Skin of body (tissue), 1 donor: ENCODE measurements at regions not wholly inside any gene's neighbourhood (a gene's known extent, or its start where the extent isn't known, plus 50 kb on each side); places are given as distances from the start of the nearest gene placed in this dataset.

ENCODE experiments used
- DNase-seq: peaks from one replicate; lab custom pipeline; 2025; lab: John Stamatoyannopoulos, UW

DNA sequence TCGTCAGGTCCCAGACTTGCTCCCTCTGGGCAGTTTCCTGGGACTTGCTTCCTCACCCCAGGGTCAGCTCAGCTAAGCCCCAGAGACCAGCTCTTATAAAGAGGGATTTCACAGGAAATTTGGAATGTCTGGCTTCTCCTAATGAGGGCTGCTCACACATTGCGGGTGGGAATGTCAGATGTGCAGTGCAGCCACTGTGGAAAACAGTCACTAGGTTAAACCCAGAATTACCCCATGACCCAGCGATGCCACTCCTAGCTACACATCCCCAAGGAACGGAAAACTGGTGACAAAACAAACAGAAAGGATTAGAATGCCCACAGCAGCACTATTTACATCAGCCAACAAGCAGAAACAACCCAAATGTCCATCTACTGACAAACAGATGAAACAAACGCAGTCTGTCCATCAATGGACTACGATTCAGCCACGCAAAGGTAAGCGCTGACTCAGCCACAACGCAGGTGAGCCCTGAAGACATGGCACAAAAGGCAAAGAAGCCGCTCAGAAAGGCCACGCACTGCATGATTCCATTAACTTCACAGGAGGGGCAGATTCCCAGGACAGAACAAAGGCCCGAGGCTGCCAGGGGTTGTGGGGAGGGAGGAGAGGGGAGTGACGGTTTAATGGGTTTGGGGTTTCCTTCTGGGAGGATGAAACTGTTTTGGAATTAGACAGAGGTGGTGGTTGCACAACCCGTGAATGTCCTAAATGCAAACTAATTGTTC, 63.0 kb downstream of the NCOR2 start:
- no peak for DNase-seq

DNA sequence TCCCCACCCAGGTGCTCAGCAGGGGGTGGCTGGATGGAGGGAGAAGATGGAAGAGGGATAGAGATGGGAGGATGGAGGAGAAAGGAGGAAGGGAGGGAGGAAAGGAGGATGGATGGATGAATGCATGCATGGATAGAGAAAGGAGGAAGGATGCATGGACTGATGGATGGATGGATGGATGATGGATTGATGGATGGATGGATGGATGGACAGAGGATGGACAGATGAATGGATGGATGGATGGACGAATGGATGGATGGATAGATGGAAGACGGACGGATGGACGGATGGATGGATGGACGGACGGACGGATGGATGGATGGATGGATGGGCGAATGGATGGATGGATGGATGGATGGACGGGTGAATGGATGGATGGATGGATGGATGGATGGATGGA, 64.1 kb downstream of the NCOR2 start:
- DNase-seq, result no peak

DNA sequence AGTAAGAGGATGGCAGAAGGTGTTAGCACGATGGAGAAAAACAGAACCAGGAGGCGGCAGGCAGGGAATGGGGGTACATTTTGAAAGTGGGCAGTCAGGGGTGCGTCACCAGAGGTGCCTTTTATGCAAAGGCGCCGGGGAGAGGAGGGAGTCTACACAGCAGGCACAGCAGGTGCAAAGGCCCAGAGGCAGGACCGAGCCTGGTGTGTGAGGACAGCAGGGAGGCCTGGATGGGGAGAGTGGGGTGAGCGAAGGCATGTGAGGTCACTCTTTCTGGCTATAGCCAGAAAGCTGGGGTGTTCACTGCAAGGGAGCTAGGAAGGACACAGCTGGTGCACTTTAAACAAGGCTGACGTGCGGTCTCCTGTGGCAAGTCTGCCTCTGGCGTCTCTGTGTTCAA, 65.0 kb downstream of the NCOR2 start:
- DNase-seq, result no peak

DNA sequence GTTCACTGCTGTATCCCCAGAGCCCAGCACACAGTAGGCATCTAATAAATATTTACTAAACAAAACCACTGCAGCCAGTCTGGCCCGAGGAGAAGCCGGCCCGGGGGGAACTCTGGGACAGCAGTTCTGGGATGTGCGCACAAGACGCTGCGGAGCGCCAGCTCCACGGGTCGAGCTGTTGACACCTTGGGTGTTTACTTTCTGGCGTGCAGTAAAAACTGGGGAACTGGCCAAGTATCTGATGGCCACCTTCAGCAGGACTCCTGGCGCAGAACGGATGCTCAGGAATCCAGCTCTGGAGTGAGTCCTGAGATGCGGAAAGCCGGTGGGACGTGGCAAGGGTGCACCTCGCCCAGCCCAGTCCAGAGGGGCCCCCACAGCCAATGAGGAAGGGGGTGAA, 65.6 kb downstream of the NCOR2 start:
- no peak for DNase-seq

DNA sequence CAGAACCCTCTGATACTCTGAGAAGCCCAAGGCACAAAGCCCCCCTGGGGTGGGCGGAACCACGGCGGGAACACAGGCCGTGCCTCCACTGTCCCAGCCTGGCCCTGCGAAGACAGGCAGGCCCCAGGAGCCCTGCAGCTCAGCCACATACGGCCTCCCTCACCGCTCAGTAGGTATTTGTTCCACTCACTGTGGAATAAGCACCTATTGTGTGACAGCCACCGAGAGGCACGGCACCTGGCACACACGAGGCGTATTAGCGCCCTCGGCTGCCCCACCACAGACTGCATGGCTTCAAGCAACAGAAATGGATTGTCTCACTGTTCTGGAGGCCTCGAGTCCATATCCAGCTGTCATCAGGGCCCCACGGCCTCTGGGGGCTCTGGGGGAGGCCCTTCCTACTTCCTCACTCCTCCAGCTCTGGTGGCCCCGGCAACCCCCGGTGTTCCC, 66.3 kb downstream of the NCOR2 start:
- no peak for DNase-seq

DNA sequence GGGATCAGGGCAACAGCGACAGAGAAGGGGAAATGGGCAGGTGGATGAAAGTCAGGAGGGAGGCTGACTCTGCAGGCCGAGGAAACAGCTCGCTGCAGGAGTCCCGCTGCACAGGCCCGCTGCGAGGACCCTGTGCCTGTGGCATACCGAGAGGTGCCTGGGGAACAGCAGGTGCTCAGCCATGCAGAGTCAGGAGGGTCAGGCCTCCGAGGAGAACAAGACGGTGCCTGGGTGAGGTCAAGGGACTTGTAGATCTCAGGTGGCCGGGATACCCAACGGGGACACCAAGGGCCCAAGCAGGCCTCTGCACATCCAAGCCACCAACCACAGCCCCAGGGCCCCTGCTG, 67.5 kb downstream of the NCOR2 start:
- no peak for DNase-seq

DNA sequence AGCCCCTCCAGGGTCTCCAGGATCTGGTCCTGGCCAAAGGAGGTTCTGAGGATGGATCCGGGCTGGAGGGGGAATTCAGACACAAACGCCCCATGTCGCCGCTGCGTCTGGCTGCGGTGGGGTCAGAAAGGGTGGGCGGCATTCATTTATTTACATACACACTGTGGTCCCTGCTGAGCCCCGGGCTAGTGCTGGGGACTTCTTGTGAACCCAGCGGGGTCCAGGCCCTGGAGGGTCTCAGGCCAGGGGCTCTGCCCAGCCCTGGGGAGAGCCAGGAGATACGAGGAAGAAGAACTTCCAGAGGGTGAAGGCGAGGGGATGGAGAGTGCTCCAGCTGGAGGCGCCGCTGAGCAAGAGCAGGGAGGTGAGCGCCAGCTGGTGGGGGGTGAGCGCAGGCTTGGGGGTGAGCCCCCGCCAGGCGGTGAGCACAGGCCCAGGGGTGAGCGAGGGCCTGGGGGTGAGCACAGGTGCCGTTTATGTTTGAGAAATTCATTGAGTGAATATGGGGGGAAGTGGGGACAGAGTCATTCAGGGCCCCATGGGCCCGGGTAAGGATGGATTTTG, 68.1 kb downstream of the NCOR2 start:
- DNase-seq, result no peak

DNA sequence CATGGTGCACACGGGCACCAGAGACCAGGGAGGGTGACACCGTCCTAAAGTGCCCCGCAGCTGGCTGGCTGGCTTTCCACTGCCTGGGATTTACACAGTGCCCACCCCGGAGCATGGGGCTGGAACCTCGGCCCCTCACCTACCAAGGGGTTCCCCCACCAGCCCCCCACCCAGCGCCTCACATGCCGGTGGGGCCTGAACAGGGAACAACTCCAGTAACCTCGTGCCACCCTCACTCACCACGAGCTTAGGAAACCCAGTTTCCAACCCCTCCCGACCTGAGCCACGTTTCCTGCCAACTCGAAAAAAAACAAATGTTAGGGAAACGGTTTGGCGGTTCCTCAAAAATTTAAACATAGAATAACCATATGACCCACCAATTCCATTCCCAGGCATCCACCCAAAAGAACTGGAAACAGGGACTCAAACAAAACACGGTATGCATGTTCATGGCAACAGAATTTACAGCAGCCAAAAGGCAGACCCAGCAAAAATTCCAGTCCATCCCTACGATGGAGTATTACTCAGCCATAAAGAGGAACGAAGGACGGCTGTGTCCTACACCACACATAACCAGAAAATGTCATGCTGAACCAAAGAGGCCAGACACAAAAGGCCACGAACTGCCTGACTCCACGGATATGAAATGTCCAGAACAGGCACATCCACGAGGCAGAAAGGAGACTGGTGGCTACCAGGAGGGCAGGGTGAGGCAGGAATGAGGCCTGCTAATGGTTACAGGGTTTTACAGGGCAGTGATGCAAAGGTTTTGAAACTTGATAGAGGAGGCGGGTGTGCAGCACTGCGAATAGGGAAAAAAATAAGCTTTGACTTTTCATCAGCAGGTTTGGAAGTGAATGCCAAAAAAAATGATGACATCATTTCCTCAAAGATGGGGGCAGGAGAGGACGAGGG, 68.9 kb downstream of the NCOR2 start:
- peak; percentile 46 for DNase-seq

DNA sequence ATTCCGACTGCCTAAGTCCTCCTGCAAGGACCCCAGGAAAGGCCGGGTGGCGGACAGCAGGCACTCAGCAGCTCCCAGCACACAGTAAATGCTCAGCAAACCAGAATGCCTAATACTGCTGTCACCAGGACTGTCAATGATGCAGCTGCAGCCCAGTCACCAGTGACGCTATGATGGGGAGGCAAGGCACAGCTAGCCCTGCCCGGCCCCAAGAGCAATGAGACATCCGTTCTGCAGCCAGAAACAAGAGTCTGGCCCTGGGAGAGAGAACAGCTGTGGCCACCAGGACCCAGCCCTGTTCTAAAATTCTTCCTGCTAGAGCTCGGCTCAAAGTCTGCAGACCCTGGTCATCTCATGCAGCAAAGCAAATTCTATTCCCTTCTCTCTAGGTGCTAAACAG, 69.8 kb downstream of the NCOR2 start:
- DNase-seq, result peak; percentile 49

DNA sequence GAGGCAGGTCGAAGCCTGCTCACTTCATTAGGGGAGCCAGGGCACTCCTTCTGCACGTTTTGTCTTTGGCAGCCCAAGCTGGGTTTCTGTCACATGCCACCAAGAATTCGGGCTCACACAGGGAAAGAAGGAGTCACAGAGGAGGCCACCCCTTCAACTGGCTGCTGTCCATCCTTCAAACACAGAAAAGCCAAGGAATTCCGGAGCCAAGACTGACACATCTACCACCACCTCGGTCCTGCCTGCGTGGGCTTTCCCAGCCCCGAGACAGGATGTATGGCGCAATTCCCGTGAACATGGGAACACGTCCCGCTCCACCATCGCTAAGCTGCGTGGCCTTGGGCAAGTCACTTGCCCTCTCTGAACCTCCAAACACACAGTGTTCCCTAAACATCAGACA, 70.4 kb downstream of the NCOR2 start:
- DNase-seq, result no peak

DNA sequence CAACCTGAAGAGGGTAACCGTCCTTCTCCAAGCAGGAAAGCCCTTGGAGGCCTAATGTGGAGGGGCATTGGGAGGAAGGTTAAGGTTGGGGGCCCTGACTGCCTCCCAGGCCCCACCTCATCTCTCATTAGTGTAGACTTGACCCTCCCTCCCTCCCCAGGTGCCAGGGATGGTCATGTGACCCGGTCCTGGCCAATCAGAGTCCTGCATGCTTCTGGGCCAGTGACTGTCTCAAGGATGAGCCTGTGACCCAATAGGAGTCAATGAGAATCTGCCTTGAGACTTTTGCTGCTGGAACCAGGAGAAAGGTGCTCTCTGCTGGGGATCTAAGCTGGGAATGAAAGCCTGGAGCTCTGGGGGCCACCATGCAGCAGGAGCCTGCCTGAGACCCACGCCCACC, 70.8 kb downstream of the NCOR2 start:
- no peak for DNase-seq

DNA sequence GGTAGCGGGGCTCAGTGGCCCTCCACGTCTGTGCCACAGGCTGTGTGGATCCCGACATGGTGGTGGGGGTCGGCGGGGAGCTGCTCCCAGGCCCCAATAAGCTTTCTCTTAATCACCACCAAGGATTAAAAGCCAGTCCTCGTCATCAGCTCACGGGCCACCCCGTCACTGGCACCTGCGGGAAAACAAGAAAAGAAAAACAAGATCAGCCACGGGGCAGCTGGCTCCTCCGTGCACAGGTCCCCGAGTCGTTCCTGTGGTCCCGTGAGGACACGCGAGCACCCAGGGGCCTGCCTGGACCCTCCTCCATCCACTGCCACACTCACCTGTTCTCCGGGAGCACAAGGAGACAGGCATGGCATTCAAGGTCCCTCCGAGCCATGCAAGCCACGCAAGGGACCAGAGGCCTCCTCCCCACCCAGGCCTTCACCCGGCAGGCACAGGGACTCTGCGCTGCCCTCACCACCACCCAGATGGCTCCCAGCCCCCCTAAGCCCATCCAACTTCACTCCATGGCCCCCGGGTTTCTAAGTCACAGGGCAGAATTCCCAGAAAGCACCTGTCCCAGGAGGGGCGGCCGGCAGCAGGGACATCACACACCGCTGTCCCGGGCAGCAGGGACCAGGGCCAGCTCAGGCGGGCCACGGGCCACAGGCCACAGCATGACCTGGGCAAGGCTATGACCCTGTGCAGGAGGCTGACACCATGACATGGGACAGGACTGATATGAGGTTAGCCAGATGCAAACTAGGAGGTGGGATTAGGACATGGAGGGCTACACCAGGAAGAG, 72.0 kb downstream of the NCOR2 start:
- DNase-seq, result no peak

DNA sequence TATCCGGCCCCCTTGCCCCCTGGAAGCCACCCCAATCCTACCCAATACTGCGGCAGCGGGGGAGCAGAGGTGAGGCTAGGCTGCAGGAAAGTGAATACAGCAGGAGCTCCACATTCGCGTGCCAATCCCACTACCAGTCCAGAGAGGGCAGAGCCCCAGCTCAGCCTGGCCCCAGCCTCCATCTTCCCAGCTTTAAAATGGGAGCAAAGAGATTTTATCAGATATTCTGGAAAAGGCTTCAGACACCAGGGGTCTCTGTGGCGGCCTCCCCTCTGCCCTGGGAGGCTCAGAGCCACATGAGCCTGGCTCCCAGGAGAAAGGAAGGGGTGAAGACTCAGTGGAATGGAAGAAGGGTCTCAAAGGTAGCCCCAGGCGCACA, 72.7 kb downstream of the NCOR2 start:
- DNase-seq, result no peak

DNA sequence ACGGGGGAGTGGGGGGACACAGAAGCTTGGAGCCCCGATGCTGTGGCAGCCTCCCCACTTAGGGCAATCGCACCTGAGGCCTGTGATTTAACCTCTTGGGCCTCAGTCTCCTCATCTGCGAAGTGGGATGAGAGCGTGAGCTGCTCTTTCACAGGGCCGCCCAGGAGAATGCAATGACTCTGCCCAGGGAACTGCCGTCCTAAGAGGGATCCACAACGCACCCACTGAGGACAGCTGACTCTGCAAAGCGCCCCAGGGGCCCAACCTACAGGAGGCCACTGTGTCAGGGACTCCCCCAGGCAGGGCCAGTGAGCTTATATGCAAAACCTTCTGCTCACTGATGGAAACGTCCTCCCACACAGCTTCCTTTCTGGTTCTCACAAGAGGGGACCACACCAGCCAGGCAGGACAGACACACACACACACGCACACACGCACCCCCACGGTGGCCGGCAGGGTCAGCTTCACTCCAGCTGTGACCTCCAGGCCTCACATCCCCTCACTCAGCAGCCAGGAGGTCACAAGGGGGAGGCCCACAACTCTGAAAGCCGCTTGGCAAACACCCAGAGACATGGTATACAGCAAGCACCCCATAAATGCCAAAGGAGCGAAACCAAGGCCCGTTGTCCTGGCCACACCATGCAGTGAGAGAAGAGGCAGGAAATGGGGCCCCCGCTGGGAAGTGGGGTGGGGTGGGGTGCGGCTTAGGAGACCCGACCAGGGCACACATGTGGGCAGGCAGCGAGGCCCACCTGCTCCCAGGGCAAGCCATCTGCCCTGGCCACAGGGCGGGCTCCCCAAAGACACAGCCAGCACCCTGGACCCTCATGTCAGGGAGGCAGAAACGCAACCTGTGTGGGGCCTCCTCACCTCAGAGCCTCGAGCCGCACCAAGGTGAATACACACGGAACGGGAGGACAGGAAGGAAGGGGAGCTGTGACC, 73.3 kb downstream of the NCOR2 start:
- DNase-seq, result no peak

DNA sequence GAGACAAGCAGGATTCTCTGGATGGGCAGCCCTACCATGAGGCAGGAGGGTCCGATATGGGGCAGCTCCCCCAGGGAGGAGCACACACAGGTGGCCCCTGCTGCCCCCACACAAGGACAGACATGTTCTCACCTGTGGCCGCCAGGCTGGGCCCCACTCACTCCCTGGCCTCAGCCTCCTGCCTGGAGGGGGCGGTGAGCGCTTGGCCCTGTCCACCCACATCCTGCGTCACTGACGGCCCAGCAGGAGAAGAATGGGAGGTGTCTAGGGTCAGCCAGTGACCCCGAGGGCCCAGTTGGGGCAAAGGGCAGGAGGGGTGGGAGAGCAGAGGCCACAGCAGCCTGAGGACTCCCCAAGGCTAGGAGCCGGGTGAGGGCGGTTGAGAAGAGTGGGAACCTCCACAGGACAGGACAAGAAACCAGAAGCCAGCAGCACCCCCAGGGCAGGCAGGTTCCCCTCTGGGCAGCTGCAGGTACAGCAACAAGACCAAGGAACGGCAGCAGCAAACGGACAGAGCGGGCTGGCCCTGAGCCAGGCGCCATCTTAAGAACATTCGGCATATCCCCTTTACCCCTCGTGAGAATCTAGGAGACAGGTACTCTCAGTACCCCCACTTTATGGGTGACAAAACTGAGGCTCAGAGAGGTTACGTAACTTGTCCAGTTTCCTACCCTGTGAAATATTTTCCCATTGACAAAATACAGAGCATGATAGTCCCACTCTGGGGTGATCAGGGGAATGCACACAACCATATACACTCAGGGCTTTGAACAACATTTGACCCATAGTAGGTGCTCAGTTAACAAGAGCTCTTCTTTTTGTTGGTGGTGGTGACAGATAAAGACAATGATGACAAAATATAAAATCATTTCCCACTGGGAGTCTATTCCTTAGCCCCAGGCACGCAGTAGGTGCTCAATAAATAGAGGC, 74.3 kb downstream of the NCOR2 start:
- DNase-seq, result no peak

DNA sequence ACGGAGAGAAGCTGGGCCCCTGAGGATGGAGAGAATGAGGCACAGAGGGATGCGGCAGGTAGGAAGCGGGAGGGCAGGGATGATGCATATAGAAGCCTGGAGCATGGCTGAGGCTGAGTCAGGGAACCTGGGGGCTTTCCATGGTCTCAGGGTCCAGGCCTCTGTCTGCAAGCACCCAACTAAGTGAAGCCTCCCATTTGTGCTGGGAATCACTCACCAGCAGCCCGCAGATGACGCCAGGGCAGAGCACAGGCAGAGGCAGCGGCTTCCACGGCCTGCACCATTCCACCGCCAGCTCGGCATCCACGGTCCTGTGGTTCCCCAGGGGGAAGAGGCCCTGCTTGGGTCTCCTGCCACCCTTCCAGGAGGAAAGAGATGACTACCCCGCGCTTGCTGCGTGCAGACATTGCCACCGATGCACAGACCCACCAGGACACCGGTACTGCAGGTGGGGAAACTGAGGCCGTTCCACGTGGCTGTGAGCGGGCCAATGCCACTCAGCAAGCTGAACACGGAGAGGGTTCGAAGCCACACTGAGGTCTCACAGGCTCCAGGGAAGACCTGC, 75.5 kb downstream of the NCOR2 start:
- DNase-seq, result no peak

DNA sequence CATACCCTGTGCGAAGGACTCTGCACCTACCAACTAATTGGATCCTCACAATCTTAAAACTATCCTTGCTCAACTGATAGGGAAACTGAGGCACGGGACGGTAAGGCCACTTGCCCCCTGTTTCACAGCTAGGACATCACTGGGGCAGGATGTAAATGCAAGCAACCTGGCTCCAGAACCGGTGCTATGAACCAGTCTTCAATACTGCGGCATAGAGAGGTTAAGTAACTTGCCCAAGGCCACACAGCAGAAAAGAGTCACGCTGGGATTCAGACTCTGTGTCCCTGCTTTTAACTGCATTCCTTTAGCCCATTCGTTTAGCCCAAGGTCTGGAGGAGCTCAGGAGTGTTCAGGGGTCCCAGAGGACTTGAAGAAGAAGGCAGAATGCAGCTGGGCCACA, 76.1 kb downstream of the NCOR2 start:
- DNase-seq, result no peak

DNA sequence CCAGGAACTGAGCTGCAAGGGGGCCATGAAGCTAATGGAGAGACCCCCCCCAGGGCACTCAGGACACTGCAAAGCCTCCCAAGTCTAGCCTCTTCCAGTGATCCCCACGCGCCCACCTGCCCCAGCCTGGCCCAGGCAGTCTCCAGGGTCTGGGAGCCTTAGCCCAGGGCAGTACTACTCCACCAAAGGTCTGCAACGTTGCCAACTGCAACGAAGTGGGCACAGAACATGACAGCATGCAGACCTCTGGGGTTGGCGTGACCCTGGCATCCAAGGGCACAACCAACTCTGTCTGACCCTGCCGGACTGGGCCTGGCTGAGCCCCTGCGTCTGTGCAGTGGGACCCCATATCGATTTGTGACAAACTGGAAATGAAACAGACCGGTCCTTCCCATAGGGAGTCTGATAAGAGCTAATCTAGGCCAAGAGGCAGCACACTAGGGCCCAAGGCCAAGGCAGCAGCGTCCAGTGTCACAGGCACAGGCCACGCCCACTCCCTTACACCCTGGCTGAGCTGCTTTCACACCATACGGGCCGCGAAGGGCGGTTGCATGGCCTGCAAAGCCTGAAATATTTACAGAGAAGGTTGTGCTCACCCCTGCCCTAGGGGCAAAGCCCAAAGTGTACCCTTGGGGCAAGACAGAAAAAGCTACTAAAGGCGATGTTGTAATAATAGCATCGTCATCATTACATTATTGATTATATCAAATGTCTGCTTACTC, 76.7 kb downstream of the NCOR2 start:
- peak; percentile 32 for DNase-seq
